ENCODE measurements at regions not wholly inside any gene's neighbourhood (a gene's known extent, or its start where the extent isn't known, plus 50 kb on each side); places are given as distances from the start of the nearest gene placed in this dataset.

- TF ChIP-seq CTCF (IDR thresholded peaks at IDR 0.05) (no peak), EZH2 (IDR thresholded peaks at IDR 0.05; ENCODE audit: borderline replicate concordance, insufficient read depth, low read depth, low read length, poor library complexity, severe bottlenecking) (no peak)
- H2AFZ ChIP-seq (ENCODE audit: insufficient read depth, low read depth, low read length, poor library complexity, severe bottlenecking): no peak overlapping the region
- WGBS (ENCODE audit: insufficient coverage): 95% methylated on average over 4 of the region's 7 CpGs
- no peaks in the 10 kb centered on the region for H3K9me3 ChIP-seq (ENCODE audit: control extremely low read depth in 1 of 3, control insufficient read depth in 2 of 3, insufficient read depth in 1 of 3, low read length in 2 of 3)
- Mint-ChIP-seq H3K9me3 (ENCODE audit: insufficient read depth) (no peaks in the 10 kb centered on the region), H3K4me1 (peaks cover 8% of the 10 kb centered on the region), H3K27me3 (no peaks in the 10 kb centered on the region), H3K4me3 (no peak overlapping the region), H3K27ac (no peak overlapping the region)
- no peaks in the 10 kb centered on the region for H4K20me1 ChIP-seq (ENCODE audit: control insufficient read depth, insufficient read depth, low read length, poor library complexity, severe bottlenecking)
- H3K36me3 ChIP-seq (replicated peaks in 1 of 2; ENCODE audit: control extremely low read depth in 1 of 2, control insufficient read depth in 1 of 2, extremely low read depth in 1 of 2, insufficient read depth in 2 of 2, low read length in 1 of 2): no peaks in the 10 kb centered on the region
- intact Hi-C loops (cut with micrococcal nuclease): no loop called here
- ATAC-seq (ENCODE audit: low read depth): no peak
- H3K4me3 ChIP-seq (ENCODE audit: control extremely low read depth in 1 of 5, extremely low read depth in 1 of 5, insufficient read depth in 1 of 5, low read depth in 2 of 5, low read length in 4 of 5): no peak overlapping the region
- peaks cover 4% of the 10 kb centered on the region in 2 donors for H3K4me1 ChIP-seq (ENCODE audit: control insufficient read depth in 2 of 2, insufficient read depth in 2 of 2, low read length in 2 of 2)
- no peak overlapping the region for H3K4me2 ChIP-seq (replicated peaks; ENCODE audit: low read depth, low read length, poor library complexity, severe bottlenecking)
- POLR2A ChIA-PET: no interaction called here
- H3K27me3 ChIP-seq (replicated peaks in 1 of 4; ENCODE audit: control extremely low read depth in 1 of 4, control insufficient read depth in 3 of 4, insufficient read depth in 4 of 4, low read length in 3 of 4): no peaks in the 10 kb centered on the region
- CTCF ChIA-PET: no interaction called here
- H3K79me2 ChIP-seq (ENCODE audit: control insufficient read depth, insufficient read depth, low read length): no peaks in the 10 kb centered on the region
- no peak for DNase-seq
- H3K27ac ChIP-seq (ENCODE audit: low read length in 2 of 2): no peak overlapping the region
- no peak overlapping the region for H3K9ac ChIP-seq (ENCODE audit: low read length)
Measured at GRCh38 chr3:34068505-34068904, 270.1 kb downstream of the PDCD6IP start.

GRCh38 chr3:34070831-34071585 lies 272.6 kb downstream of the PDCD6IP start:
- H3K4me2 ChIP-seq (replicated peaks; ENCODE audit: low read depth, low read length, poor library complexity, severe bottlenecking): no peak overlapping the region
- 71% methylated on average over 5 of the region's 6 CpGs for WGBS (ENCODE audit: insufficient coverage)
- intact Hi-C loops (cut with micrococcal nuclease): no loop called here

More at GRCh38 chr3:34070831-34071585, 272.6 kb downstream of the PDCD6IP start:
- Mint-ChIP-seq H3K27me3 (no peaks in the 10 kb centered on the region), H3K9me3 (ENCODE audit: insufficient read depth) (no peaks in the 10 kb centered on the region), H3K4me1 (peaks cover 16% of the 10 kb centered on the region), H3K27ac (no peak overlapping the region), H3K4me3 (no peak overlapping the region)
- no peaks in the 10 kb centered on the region for H3K27me3 ChIP-seq (replicated peaks in 1 of 4; ENCODE audit: control extremely low read depth in 1 of 4, control insufficient read depth in 3 of 4, insufficient read depth in 4 of 4, low read length in 3 of 4)
- H3K36me3 ChIP-seq (replicated peaks in 1 of 2; ENCODE audit: control extremely low read depth in 1 of 2, control insufficient read depth in 1 of 2, extremely low read depth in 1 of 2, insufficient read depth in 2 of 2, low read length in 1 of 2): no peaks in the 10 kb centered on the region
- no peak overlapping the region for H3K9ac ChIP-seq (ENCODE audit: low read length)
- no peaks in the 10 kb centered on the region for H3K79me2 ChIP-seq (ENCODE audit: control insufficient read depth, insufficient read depth, low read length)
- H4K20me1 ChIP-seq (ENCODE audit: control insufficient read depth, insufficient read depth, low read length, poor library complexity, severe bottlenecking): no peaks in the 10 kb centered on the region
- TF ChIP-seq CTCF (IDR thresholded peaks at IDR 0.05) (no peak), EZH2 (IDR thresholded peaks at IDR 0.05; ENCODE audit: borderline replicate concordance, insufficient read depth, low read depth, low read length, poor library complexity, severe bottlenecking) (no peak)
- no peak overlapping the region for H2AFZ ChIP-seq (ENCODE audit: insufficient read depth, low read depth, low read length, poor library complexity, severe bottlenecking)
- H3K4me1 ChIP-seq (ENCODE audit: control insufficient read depth in 2 of 2, insufficient read depth in 2 of 2, low read length in 2 of 2): peaks cover 4 to 7% of the 10 kb centered on the region in 2 donors
- no peaks in the 10 kb centered on the region for H3K9me3 ChIP-seq (ENCODE audit: control extremely low read depth in 1 of 3, control insufficient read depth in 2 of 3, insufficient read depth in 1 of 3, low read length in 2 of 3)
- no peak overlapping the region for H3K4me3 ChIP-seq (ENCODE audit: control extremely low read depth in 1 of 5, extremely low read depth in 1 of 5, insufficient read depth in 1 of 5, low read depth in 2 of 5, low read length in 4 of 5)
- CTCF ChIA-PET: no interaction called here
- H3K27ac ChIP-seq (ENCODE audit: low read length in 2 of 2): no peak overlapping the region
- ATAC-seq (ENCODE audit: low read depth): no peak
- POLR2A ChIA-PET: no interaction called here
- no peak for DNase-seq
